ENCODE measurements at regions not wholly inside any gene's neighbourhood (a gene's known extent, or its start where the extent isn't known, plus 50 kb on each side); places are given as distances from the start of the nearest gene placed in this dataset.
"Not testable (repeated sequence)": the region's sequence is repeated elsewhere in the genome, so short reads cannot be mapped to it uniquely, and the experiment has no call there.

GRCh38 chr3:178353006-178353694 is 183.1 kb upstream of the KCNMB2 start:
- no peak for DNase-seq

GRCh38 chr3:178359728-178360127 is 176.5 kb upstream of the KCNMB2 start:
- no peak for DNase-seq

- DNase-seq, result not testable (repeated sequence)
Observed at GRCh38 chr3:178363048-178363447, 173.2 kb upstream of the KCNMB2 start.

GRCh38 chr3:178367817-178368617 is 168.2 kb upstream of the KCNMB2 start:
- no peak for DNase-seq

GRCh38 chr3:178369006-178369405 is 167.2 kb upstream of the KCNMB2 start:
- no peak for DNase-seq

GRCh38 chr3:178369811-178370210 is 166.4 kb upstream of the KCNMB2 start:
- DNase-seq, result no peak

- DNase-seq, result no peak
Observed at GRCh38 chr3:178370387-178370786, 165.8 kb upstream of the KCNMB2 start.

GRCh38 chr3:178381555-178381954 is 154.7 kb upstream of the KCNMB2 start:
- no peak for DNase-seq

GRCh38 chr3:178381971-178382448 is 154.2 kb upstream of the KCNMB2 start:
- no peak for DNase-seq

- DNase-seq, result no peak
Observed at GRCh38 chr3:178382449-178383061, 153.7 kb upstream of the KCNMB2 start.

- DNase-seq, result no peak
Observed at GRCh38 chr3:178384321-178385230, 151.7 kb upstream of the KCNMB2 start.

- no peak for DNase-seq
Observed at GRCh38 chr3:178385280-178385952, 150.8 kb upstream of the KCNMB2 start.

- no peak for DNase-seq
Observed at GRCh38 chr3:178386401-178386800, 149.8 kb upstream of the KCNMB2 start.

GRCh38 chr3:178386880-178387279 is 149.4 kb upstream of the KCNMB2 start:
- no peak for DNase-seq

GRCh38 chr3:178388473-178388872 is 147.8 kb upstream of the KCNMB2 start:
- no peak for DNase-seq

- DNase-seq, result no peak
Observed at GRCh38 chr3:178389258-178389657, 147.0 kb upstream of the KCNMB2 start.

- no peak for DNase-seq
Observed at GRCh38 chr3:178392511-178392926, 143.7 kb upstream of the KCNMB2 start.

- DNase-seq, result no peak
Observed at GRCh38 chr3:178393146-178393545, 143.1 kb upstream of the KCNMB2 start.

- DNase-seq, result no peak
Observed at GRCh38 chr3:178393824-178394223, 142.4 kb upstream of the KCNMB2 start.

GRCh38 chr3:178396318-178396717 is 139.9 kb upstream of the KCNMB2 start:
- no peak for DNase-seq

- no peak for DNase-seq
Observed at GRCh38 chr3:178397202-178397601, 139.0 kb upstream of the KCNMB2 start.

- no peak for DNase-seq
Observed at GRCh38 chr3:178397836-178398235, 138.4 kb upstream of the KCNMB2 start.

Data from NK-92 treated with Interleukin-12 subunit alpha and Interleukin-12 subunit beta, amount 100 ng/mL, for 24 hours (cell line).